ENCODE measurements at regions not wholly inside any gene's neighbourhood (a gene's known extent, or its start where the extent isn't known, plus 50 kb on each side); places are given as distances from the start of the nearest gene placed in this dataset.

DNA sequence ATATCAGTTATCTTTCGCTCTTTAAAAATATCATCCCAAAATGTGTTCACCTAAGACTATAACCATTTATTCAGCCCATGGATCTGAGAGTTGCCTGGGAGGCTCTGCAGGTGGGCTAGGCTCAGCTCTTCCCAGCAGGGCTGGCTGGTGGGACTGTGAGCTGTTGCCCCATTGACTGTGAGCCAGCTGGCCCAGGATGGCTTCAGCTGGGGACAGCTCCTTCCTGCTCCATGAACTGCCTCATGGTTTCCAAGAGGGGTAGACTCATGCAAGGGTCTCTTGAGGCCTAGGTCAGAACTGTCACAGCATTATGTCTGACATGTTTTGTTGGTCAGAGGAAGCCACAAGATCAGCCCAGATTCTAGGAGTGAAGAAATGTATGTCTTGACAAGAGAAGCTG, 114.1 kb upstream of the E2F7 start:
- no peak overlapping the region for H3K4me3 ChIP-seq (ENCODE audit: low read length)
- DNase-seq (ENCODE audit: low read depth), result no peak
- TF ChIP-seq, protein P1, sequence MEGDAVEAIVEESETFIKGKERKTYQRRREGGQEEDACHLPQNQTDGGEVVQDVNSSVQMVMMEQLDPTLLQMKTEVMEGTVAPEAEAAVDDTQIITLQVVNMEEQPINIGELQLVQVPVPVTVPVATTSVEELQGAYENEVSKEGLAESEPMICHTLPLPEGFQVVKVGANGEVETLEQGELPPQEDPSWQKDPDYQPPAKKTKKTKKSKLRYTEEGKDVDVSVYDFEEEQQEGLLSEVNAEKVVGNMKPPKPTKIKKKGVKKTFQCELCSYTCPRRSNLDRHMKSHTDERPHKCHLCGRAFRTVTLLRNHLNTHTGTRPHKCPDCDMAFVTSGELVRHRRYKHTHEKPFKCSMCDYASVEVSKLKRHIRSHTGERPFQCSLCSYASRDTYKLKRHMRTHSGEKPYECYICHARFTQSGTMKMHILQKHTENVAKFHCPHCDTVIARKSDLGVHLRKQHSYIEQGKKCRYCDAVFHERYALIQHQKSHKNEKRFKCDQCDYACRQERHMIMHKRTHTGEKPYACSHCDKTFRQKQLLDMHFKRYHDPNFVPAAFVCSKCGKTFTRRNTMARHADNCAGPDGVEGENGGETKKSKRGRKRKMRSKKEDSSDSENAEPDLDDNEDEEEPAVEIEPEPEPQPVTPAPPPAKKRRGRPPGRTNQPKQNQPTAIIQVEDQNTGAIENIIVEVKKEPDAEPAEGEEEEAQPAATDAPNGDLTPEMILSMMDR (conservative IDR thresholded peaks at IDR 0.05; ENCODE audit: low read depth, low read length), result no peak

DNA sequence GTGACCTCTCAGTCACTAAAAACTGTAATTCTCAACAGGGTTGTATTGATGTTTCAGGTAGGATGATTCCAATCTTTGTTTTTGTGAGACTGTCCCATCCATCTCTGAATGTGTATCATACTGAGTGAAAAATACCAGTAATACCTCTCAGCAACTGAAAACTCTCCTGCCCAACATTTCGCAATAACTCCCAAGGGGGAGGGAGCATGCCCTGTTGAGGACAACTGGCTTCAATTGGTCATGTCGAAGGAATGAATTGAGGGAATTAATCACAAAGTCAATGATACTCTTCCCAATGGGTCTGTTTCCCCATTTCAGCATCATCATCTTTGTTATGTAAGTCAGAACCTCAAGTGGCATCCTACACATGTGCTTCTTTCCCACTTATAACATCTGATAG, 102.4 kb upstream of the E2F7 start:
- no peak for DNase-seq (ENCODE audit: low read depth)
- TF ChIP-seq, protein P1 (conservative IDR thresholded peaks at IDR 0.05; ENCODE audit: low read depth, low read length), result no peak
- no peak overlapping the region for H3K4me3 ChIP-seq (ENCODE audit: low read length)

DNA sequence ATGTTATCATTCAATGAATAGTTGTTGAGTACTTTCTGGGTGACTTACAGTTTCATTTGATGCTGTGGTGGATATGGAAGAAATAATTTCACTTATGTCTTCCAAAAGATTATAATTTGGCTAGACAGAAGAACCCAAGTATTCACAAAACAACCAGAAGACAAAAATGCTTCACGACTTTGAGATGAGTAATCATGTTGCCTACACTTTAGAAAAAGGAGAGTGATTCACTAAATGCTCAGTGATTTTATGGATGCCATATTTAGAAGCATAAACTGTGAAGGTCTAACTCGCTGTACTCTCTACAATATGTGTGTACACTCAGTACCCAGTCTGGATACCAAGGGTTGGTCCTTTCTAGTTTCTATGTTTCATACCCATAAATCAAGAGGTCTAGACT, 101.3 kb upstream of the E2F7 start:
- DNase-seq (ENCODE audit: low read depth), result no peak
- TF ChIP-seq, protein P1 (conservative IDR thresholded peaks at IDR 0.05; ENCODE audit: low read depth, low read length), result no peak
- no peak overlapping the region for H3K4me3 ChIP-seq (ENCODE audit: low read length)

DNA sequence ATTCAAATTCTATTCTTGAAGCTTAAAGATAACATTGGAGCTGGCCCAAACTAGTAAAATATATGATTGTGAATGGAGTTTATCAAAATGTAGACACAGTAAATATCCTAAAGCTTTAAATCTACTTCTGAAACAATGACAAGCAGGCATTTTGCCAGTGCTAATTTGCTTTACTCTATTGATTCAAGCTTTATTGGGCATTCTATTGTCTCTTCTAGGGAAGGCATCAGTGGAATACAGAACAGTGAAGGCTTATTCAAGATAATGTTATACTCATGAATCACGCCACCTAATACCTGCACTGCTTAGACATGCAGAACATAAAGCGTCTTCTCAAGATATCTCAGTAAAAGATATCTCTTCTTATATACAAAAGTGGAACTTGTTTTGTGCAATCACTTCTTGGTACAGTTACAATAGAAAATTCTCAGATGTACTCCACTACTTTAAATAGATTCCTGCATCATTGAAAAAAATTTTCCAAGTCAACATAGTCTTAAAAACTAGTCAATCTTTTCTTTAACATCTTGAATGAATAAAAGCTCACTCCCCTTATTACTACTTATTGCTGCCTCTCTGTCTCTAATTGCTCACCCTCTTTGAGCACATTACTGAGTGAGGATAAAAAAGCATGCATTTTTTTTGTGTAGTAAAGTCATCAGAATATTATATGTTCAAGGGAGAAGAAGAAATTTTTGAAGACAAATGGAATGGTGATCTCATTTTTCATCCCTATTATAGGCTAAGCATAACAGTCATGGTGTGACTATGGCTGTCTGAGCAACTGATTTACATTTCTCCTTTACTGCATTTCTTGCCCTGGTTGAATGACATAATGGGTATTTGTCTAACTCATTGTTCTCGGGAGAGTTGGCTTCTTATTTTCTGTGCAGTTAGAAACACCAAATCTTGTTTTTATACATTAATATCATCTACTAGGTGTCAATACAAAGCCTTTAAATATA, 98.0 kb upstream of the E2F7 start:
- no peak for DNase-seq (ENCODE audit: low read depth)

DNA sequence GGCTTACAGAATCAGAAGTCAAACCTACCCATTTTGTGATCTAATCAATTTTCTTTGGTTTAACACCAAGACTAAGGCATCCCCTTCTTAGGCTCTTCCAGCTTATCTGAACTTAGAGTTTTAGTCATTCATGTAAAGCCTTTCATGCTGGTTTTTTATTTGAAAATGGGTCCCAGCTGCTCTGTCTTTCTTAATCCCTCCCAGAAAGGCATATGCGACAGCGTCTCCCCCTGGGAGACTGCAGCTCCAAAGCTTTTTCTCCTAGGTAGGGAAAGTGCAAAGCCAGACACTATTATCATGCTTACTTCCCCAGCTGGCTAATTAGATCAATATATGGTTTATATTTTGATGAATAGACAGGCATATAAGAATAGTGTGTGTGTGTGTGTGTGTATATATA, 96.6 kb upstream of the E2F7 start:
- TF ChIP-seq, protein P1 (conservative IDR thresholded peaks at IDR 0.05; ENCODE audit: low read depth, low read length), result no peak
- no peak for DNase-seq (ENCODE audit: low read depth)
- H3K4me3 ChIP-seq (ENCODE audit: low read length), result no peak overlapping the region

More for the DNA sequence above, 98.0 kb upstream of the E2F7 start:
- H3K4me3 ChIP-seq (ENCODE audit: low read length), result no peak overlapping the region
- TF ChIP-seq, protein P1 (conservative IDR thresholded peaks at IDR 0.05; ENCODE audit: low read depth, low read length), result no peak

DNA sequence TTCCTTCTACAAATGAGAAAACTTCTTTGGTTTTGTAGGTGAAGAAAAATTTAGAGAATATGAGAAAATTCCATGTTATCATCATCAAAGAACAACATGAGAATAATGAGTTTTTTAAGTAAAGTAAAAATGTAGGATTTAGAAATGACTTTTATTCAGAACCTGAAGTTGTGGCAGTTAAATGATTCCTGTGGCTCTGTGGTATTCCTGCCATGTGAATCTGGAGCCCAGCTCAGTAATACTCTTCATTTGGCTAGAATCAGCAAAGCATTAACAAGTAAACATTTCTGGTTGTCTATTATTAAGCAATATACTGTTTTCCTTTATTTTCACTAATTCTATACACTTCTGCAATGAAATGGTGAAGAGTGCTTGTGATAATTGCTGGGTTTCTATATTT, 95.6 kb upstream of the E2F7 start:
- TF ChIP-seq, protein P1 (conservative IDR thresholded peaks at IDR 0.05; ENCODE audit: low read depth, low read length), result no peak
- H3K4me3 ChIP-seq (ENCODE audit: low read length), result no peak overlapping the region
- DNase-seq (ENCODE audit: low read depth), result no peak

DNA sequence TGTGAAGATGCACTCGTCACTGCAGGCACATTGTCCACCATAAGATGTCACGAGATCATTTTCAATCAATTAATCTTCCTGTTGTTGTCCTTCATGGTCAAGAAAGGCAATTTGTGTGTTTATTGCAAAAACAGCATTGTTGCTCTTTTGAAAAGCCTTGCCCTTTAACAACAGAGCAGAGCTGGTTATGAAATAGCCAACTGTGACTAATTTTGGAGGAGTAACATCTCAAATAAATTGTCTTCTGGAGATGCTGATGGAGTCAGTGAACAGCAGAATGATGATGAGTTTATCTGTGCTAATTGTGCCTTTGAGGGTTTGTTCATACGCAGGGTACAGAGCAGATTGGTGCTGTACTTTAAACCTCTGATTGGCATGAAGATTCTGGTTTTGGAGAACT, 88.3 kb upstream of the E2F7 start:
- TF ChIP-seq, protein P1 (conservative IDR thresholded peaks at IDR 0.05; ENCODE audit: low read depth, low read length), result no peak
- no peak for DNase-seq (ENCODE audit: low read depth)
- no peak overlapping the region for H3K4me3 ChIP-seq (ENCODE audit: low read length)
